GM10266 (cell line): ENCODE measurements at regions not wholly inside any gene's neighbourhood (a gene's known extent, or its start where the extent isn't known, plus 50 kb on each side); places are given as distances from the start of the nearest gene placed in this dataset.
"Not testable (repeated sequence)": the region's sequence is repeated elsewhere in the genome, so short reads cannot be mapped to it uniquely, and the experiment has no call there.

ENCODE experiments used
- DNase-seq: peaks from one replicate; pipeline ENCODE4 v3.0.0; 2012; ENCODE audit errors: extremely low spot score
- TF ChIP-seq, protein P1 (sequence below): IDR thresholded peaks from 2 replicates; pipeline ENCODE4 v1.5.1; 2012; ENCODE audit warnings: mild to moderate bottlenecking, low read depth; ENCODE audit not compliant: control insufficient read depth, insufficient read depth; ENCODE audit errors: missing control alignments

DNA sequence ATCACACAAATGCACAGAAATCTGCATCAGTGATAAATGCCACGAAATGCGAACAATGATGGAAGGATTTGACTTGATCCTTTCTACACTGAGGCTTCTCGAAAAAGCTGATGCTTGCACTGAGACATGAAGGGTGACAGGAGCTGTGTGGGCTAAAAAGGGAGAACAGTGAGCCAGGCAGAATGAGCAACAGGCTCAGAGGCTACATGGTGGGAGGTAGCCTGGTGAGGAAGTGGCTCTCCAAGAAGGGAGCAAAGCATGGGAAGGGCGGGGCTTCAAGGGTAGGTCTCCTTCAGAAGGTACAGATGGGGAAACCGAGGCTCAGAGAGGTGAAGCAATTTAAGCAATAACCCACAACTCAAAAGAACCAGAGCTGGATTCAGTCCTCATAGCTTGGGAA is 82.4 kb downstream of the TRIM43 start:
- TF ChIP-seq, protein P1, sequence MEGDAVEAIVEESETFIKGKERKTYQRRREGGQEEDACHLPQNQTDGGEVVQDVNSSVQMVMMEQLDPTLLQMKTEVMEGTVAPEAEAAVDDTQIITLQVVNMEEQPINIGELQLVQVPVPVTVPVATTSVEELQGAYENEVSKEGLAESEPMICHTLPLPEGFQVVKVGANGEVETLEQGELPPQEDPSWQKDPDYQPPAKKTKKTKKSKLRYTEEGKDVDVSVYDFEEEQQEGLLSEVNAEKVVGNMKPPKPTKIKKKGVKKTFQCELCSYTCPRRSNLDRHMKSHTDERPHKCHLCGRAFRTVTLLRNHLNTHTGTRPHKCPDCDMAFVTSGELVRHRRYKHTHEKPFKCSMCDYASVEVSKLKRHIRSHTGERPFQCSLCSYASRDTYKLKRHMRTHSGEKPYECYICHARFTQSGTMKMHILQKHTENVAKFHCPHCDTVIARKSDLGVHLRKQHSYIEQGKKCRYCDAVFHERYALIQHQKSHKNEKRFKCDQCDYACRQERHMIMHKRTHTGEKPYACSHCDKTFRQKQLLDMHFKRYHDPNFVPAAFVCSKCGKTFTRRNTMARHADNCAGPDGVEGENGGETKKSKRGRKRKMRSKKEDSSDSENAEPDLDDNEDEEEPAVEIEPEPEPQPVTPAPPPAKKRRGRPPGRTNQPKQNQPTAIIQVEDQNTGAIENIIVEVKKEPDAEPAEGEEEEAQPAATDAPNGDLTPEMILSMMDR, result no peak
- DNase-seq, result no peak

DNA sequence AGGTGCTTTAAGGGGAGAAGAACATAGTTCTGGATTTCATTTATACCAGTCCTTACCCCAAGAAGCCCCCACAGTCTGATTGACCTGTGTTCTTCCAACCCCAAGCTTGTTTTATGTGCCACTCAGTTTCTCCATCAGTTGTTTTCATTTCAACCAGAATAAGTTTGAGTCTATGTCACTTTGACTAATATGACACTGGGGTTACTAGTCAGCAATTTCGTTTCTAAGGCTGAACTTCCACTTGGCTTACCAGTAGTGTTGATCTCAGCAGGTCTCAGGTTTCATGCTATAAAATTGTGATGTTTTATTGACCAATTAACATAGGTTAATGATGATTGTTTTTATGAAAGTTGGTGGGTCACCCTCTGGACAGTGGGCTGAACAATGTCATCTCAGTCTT is 84.8 kb downstream of the TRIM43 start:
- DNase-seq, result not testable (repeated sequence)

DNA sequence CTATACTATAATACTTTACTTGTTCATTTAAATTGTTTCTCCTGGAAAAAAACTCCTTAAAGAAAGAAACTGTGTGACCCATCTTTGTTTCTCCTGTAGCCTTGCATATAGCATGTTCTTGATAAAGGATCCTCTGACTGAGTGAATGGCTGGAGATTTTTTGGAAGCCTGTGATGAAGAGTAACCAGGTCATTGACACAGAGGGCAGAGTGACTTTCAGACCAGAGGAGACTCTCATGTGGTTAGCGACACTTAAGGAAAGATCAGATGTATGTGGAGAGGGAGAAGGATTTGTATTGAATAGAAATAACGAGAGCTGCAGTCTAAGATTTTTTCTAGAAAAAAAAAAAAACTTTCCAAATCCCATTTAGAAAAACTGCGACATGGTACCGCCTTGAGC is 85.5 kb downstream of the TRIM43 start:
- TF ChIP-seq, protein P1, result no peak
- DNase-seq, result no peak

DNA sequence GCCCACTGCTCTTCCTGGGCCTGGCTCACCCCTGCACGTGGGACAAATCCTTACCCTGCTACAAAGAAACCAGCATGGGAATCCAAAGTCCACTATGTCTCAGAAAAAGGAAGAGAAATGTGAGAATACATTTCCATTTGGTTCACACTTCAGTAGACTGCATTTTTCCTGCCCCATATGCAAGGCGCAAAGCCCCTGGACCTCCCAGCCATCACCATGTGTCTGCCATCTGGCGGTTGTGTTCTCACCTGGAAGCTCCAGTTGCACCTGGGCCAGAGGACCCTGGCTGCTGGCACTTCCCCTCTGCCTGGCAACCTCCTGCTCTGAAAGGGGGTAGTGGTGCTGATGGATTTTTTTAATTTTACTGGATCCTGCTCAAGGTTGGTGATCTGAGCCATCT is 86.0 kb downstream of the TRIM43 start:
- not testable (repeated sequence) for DNase-seq

DNA sequence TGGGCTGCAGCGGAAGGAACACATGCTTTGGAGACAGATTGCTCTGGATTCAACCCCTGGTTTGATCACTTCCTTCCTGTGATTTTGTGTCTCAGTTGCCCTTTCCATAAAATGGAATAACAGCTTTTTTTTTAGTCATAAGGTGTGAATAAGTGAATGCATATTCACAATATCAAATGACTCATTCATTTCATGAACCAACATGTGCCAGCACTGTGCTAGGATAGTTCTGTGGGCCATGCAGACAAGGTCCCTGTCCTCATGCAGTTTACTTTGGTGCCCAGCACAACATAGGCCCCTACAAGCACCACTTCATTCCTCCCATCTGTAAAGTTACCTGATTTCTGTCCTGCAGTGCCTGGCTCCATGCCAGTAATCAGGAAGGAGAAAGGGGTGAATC is 89.4 kb downstream of the TRIM43 start:
- not testable (repeated sequence) for DNase-seq

DNA sequence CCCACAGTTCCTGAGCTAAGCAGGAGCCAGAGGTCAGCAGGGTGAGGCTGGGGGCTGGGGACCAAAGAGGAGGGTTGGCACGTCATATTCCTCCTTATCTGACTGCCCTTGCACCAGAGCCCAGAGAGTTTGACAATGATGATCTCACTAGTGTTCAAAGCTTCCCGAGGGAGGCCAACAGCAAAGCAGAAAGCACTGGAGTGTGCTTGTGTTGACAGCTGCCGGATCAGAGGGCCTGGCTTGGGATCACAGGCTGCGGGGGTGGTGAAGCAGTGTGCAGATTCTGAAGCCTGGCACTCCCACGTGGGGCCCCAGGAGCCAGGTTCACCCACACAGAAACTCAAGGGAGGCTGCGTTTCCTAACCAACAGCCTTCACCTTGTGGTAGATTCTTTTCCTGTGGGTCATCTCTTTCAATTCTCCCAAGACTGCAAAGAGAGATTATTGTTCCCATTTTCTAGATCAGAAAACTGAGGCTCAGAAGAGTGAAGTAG is 89.8 kb downstream of the TRIM43 start:
- not testable (repeated sequence) for DNase-seq

DNA sequence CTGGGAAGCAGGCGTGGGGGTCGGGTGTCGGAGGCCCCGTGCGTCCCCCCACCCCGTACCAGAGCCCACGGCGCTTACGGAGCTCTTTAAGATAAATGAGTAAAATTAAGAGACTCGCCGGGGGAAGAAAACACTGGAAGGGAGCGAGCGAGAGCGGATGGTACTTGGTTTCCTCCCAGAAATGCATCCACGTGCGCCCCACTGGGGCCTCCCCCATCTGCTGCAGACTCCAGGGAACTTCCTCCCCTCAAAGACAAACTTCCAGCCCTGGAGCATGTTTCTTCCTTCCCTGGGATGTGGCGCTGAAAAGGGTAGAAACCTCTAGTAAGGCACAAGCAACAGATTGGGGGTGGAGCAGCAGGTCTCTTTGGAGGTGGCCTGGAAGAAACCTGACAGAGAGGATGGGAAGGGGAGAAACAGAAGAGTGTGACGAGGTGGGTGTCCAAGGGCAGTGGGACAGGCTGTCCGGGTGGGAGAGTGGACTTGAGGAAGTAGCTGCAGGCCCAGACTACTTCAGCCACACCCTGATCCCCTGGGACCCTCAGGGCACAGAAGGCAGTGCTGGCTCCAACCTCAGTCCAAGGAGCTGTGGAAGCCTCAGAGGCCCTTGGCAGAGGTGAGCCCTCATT is 91.2 kb downstream of the TRIM43 start:
- DNase-seq, result not testable (repeated sequence)

DNA sequence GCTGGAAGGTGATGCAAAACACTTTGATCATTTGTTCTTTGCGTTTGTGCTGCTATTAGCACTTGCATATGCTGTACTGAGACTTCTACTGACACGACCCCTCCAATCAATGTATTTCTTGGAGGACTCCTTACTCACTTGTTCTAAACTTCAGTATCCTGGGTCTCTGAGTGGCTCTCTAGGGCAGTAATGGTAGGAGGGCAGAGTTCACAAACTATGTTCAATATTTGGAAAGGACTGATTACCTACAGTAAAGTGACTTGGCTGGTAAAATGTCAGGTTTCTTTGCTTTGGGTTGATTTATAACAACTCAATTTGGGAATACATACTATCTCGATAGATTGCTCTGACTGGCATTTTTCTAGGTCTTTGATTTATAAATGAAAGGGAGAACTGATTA is 93.7 kb downstream of the TRIM43 start:
- TF ChIP-seq, protein P1, result no peak
- DNase-seq, result no peak

DNA sequence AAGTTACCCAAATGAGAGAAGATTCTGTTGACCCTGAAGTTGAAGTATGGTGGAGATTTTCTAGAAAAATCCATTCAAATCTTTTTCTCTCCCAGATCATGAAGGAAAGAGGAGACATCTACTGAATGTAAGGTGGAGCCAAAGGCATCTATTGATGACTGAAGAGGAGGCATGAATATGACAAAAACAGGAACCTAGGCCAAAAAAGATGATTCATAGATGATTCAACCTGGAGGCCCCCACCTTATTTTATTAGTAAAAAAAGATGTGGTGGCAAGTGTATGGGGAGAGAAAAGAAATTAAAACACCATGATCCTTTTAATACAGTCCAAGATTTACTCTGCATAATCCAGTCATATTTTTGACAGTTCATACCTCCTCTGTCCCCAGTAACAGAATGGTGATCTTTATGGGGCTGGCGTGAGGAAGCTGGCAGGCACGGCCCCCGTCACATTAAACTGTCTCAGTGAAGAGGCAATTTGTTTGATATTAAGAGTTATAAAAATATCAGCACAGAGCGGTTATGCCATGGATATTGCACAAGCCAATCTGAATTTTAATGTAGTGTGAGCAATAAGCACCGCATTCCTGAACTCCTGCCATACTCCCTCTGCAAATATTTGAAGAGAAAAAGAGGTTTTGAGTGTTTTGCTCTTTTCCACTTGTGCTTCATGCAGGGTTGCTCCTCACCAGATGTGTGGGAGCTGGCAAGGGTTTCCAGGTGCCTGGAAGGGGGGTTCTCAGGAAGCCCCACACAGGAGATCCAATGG is 94.4 kb downstream of the TRIM43 start:
- DNase-seq, result not testable (repeated sequence)

DNA sequence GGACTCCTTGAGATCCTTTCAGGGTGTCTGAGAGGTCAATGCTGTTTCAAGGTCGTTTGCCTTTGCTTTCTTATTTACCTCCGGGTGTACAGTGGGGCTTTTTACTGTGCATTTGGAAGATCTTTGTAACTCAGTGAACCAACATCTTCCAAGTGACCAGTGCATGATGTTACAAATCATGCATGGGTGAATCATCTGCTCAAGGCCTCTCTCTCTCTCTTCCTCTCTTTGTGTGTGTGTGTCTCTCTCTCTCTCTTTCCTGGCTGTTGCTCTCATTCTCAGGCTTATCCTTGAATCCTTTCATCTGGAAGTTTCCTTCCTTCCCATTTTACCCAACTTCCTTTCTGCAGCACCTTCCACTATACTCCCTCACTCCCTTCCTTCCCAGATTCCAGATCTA is 96.1 kb downstream of the TRIM43 start:
- DNase-seq, result not testable (repeated sequence)

DNA sequence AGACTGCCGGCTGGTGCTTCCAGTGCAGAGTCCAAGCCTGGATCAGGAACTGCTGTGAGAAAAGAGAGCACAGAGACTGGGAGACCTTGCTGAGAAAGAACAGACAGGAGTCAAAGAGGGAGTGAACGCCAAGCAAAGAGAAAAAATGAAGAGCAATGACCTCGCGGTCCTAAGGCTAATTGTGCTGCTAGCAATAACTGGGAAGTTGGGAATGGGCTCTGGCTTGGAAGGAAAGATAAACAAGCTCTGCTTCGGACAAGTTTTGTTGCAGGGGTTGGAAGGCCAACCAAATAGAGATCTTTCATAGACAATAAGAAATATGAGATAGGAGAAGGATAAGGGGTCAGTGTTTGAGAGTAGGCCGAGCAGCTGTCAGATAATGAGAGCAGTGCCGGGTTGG is 99.4 kb downstream of the TRIM43 start:
- not testable (repeated sequence) for DNase-seq

DNA sequence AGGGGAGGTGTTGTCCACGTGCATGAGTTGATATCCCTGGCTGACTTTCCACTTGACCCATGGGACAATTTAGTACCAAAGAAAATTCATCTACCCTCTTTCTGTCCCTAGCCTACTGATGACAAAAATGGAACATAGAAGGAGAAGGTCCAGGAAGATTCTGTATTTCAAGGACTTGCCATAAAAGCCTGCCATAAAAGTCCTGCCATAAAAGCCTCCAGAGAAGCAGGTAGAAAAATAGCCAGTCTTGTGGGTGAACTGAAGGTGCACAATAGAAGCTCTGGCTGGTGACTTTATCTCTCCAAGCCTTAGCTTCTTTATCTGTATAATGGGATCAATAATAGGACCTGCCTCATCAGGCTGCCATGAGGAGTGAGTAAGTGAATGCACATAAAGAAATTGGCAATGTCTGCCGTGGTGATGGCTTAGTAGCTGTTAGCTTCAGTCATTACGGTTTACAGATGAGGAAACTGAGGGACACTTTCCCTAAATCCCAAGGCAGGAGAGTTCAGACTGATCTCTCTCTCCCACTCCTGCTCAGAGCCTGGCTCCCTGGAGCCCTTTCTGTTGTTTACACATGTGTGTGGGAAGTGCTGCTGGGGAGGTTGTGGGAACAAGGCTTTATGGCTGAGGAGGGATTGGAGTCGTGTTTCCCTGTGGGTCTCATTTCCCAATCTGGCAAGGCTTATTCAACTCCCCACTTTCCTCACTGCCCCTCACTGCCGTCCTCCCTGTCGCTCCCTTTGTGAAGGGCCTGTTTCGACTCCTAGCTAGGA is 101.5 kb downstream of the TRIM43 start:
- not testable (repeated sequence) for DNase-seq
